HG03521 (cell line): ENCODE measurements at regions not wholly inside any gene's neighbourhood (a gene's known extent, or its start where the extent isn't known, plus 50 kb on each side); places are given as distances from the start of the nearest gene placed in this dataset.
"Not testable (repeated sequence)": the region's sequence is repeated elsewhere in the genome, so short reads cannot be mapped to it uniquely, and the experiment has no call there.

ENCODE experiments used
- ATAC-seq: cut with Tn5 transposase; IDR thresholded peaks from one replicate; pipeline ENCODE4 v1.9.1; 2021; ENCODE audit warnings: mild to moderate bottlenecking, moderate library complexity; ENCODE audit not compliant: unreplicated experiment

- ATAC-seq: no peak
Measured at GRCh38 chr3:40878464-40878905, 320.8 kb upstream of the CTNNB1 start.

- ATAC-seq: no peak
Measured at GRCh38 chr3:40885430-40885829, 313.9 kb upstream of the CTNNB1 start.

GRCh38 chr3:40886660-40887425 is 312.5 kb upstream of the CTNNB1 start:
- ATAC-seq: no peak

- no peak for ATAC-seq
Measured at GRCh38 chr3:40891186-40891585, 308.1 kb upstream of the CTNNB1 start.

GRCh38 chr3:40895109-40895508 is 304.2 kb upstream of the CTNNB1 start:
- ATAC-seq: no peak

GRCh38 chr3:40899286-40899712 is 300.0 kb upstream of the CTNNB1 start:
- ATAC-seq: no peak

- no peak for ATAC-seq
Measured at GRCh38 chr3:40901298-40901697, 298.0 kb upstream of the CTNNB1 start.

- ATAC-seq: no peak
Measured at GRCh38 chr3:40901796-40902195, 297.5 kb upstream of the CTNNB1 start.

- ATAC-seq: not testable (repeated sequence)
Measured at GRCh38 chr3:40907907-40908465, 291.3 kb upstream of the CTNNB1 start.

GRCh38 chr3:40908612-40909011 is 290.7 kb upstream of the CTNNB1 start:
- ATAC-seq: no peak

- no peak for ATAC-seq
Measured at GRCh38 chr3:40911264-40911663, 288.0 kb upstream of the CTNNB1 start.

- ATAC-seq: peak; percentile 64
Measured at GRCh38 chr3:40911928-40912327, 287.4 kb upstream of the CTNNB1 start.

- ATAC-seq: no peak
Measured at GRCh38 chr3:40912461-40912860, 286.8 kb upstream of the CTNNB1 start.

GRCh38 chr3:40913192-40913591 is 286.1 kb upstream of the CTNNB1 start:
- no peak for ATAC-seq

GRCh38 chr3:40913641-40914040 is 285.7 kb upstream of the CTNNB1 start:
- no peak for ATAC-seq

- no peak for ATAC-seq
Measured at GRCh38 chr3:40914475-40914874, 284.8 kb upstream of the CTNNB1 start.

GRCh38 chr3:40915346-40915865 is 283.9 kb upstream of the CTNNB1 start:
- ATAC-seq: no peak

GRCh38 chr3:40920041-40920440 is 279.3 kb upstream of the CTNNB1 start:
- no peak for ATAC-seq

GRCh38 chr3:40921251-40921650 is 278.1 kb upstream of the CTNNB1 start:
- no peak for ATAC-seq

GRCh38 chr3:40923143-40923542 is 276.2 kb upstream of the CTNNB1 start:
- no peak for ATAC-seq

- no peak for ATAC-seq
Measured at GRCh38 chr3:40923651-40924050, 275.7 kb upstream of the CTNNB1 start.

- no peak for ATAC-seq
Measured at GRCh38 chr3:40924559-40925141, 274.7 kb upstream of the CTNNB1 start.
